IPS-15b (cell line): ENCODE measurements at regions not wholly inside any gene's neighbourhood (a gene's known extent, or its start where the extent isn't known, plus 50 kb on each side); places are given as distances from the start of the nearest gene placed in this dataset.

Source experiments
- H3K27me3 ChIP-seq: one replicate; pipeline ENCODE4 v1.6.1; 2013; ENCODE audit warnings: low read length; ENCODE audit not compliant: control insufficient read depth, insufficient read depth
- H3K36me3 ChIP-seq: one replicate; pipeline ENCODE4 v1.6.1; 2013; ENCODE audit warnings: low read length; ENCODE audit not compliant: control insufficient read depth, insufficient read depth
- H3K4me1 ChIP-seq: one replicate; pipeline ENCODE4 v1.6.1; 2013; ENCODE audit warnings: mild to moderate bottlenecking, low read length; ENCODE audit not compliant: control insufficient read depth, insufficient read depth
- H3K4me3 ChIP-seq: one replicate; pipeline ENCODE4 v1.5.1; 2013; ENCODE audit warnings: low read depth, low read length
- H3K9ac ChIP-seq: one replicate; pipeline ENCODE4 v1.6.1; 2013; ENCODE audit warnings: low read depth, mild to moderate bottlenecking, low read length
- H3K9me3 ChIP-seq: one replicate; pipeline ENCODE4 v1.6.1; 2013; ENCODE audit warnings: mild to moderate bottlenecking, low read length; ENCODE audit not compliant: control insufficient read depth, insufficient read depth

DNA sequence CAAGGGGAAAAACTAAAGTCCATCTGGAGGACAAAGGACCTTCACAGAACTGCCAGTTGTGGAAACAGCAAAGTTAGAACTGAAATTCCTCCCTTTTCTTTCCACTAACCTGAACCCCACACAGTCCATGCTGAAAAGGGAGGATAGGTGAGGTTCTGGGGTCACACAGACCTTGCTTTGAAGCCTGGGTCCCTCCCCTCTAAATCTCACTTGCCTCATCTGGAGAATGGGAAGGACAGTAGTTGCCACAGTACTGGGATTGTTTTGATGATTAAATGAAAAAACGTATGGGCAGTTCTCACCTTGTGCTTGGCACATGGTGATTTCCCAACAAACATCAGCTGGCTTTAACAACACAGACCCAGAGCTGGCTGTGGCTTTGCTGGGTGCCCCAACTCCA lies 166.4 kb upstream of the LRIG1 start:
- Histone ChIP-seq H3K36me3 (no peaks in the 10 kb centered on the region), H3K4me1 (no peaks in the 10 kb centered on the region), H3K4me3 (no peak overlapping the region), H3K9me3 (no peaks in the 10 kb centered on the region), H3K9ac (no peak overlapping the region), H3K27me3 (no peaks in the 10 kb centered on the region)

DNA sequence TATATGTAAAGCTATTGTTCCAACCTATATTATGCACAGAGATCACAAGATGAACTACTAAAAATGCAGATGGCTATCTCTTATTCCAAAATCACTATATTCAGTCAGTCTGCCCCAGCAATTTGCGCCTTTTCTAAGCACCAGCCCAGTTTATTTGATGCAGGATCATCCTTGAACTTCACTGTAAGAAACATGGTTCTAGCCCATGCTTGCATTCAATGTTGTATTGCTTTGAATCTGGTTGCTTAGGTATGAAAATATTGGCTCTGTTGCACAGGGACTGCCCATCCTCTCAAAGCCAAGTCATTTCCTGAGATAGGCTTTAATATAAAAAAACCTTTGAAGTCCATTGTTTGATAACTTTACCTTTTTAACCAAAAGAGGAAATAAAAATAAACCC lies 170.5 kb upstream of the LRIG1 start:
- Histone ChIP-seq H3K4me3 (no peak overlapping the region), H3K9ac (no peak overlapping the region), H3K9me3 (no peaks in the 10 kb centered on the region), H3K36me3 (no peaks in the 10 kb centered on the region), H3K27me3 (no peaks in the 10 kb centered on the region), H3K4me1 (no peaks in the 10 kb centered on the region)

DNA sequence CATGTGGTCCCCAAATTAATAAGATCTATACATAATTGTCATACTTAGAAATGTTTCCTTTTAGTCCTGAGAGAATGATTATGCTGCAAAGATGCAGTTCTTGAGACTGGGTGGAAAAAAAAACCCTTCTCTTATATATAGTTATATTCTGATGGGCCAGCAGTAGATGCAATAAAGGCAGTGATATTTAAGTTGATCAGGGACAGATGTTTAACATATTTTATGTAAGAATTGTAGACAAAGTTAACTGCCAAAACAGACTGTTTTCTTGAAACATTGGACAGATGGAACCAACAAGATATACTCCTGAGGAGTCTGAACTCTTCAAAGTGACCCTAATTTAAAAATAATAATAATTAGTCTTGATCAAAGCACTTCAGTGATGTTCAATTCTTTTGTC lies 172.0 kb upstream of the LRIG1 start:
- Histone ChIP-seq H3K27me3 (no peaks in the 10 kb centered on the region), H3K9ac (no peak overlapping the region), H3K4me1 (no peaks in the 10 kb centered on the region), H3K4me3 (no peak overlapping the region), H3K36me3 (no peaks in the 10 kb centered on the region), H3K9me3 (no peaks in the 10 kb centered on the region)

DNA sequence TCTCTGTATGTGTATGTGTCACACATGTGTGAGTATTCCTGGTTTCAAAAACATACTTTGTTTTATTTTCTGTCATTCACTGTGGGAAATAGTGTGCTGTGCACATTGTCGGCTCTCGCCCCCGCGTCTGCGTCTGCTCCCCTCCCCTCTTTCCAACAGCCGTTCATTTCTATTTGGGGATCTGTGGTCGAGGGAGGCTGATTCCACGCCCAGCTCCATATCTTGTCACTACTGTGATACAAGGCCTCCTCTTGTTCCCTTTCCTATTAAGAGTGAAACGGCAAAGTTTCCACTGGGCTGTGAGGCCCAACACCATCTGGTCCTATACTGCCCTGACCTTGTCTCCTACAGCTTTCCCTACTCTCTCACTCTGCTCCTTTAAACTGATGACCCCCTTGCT lies 172.5 kb upstream of the LRIG1 start:
- Histone ChIP-seq H3K4me3 (no peak overlapping the region), H3K4me1 (no peaks in the 10 kb centered on the region), H3K36me3 (no peaks in the 10 kb centered on the region), H3K9ac (no peak overlapping the region), H3K9me3 (no peaks in the 10 kb centered on the region), H3K27me3 (no peaks in the 10 kb centered on the region)

DNA sequence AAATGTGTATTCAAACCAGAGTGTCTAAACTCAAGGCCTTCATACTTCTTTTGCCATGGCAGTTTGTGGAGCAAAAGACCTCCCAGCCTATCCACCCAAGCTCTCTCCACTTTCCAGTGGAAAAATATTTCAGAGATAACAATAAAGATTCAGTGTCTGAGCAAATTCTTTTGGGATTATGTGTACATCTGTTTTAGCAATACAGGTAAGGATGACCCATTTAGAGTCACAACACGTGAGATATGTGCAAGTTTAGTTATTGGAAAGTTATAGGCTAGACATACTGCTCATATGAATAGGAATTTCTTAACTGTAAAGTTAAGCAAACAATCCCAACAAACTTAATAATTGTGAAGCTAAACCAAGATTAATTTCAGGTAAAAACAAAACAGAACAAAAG lies 174.5 kb upstream of the LRIG1 start:
- H3K27me3 ChIP-seq, result no peaks in the 10 kb centered on the region
- no peaks in the 10 kb centered on the region for H3K36me3 ChIP-seq
- H3K9me3 ChIP-seq, result no peaks in the 10 kb centered on the region
- no peak overlapping the region for H3K9ac ChIP-seq
- no peaks in the 10 kb centered on the region for H3K4me1 ChIP-seq
- no peak overlapping the region for H3K4me3 ChIP-seq

DNA sequence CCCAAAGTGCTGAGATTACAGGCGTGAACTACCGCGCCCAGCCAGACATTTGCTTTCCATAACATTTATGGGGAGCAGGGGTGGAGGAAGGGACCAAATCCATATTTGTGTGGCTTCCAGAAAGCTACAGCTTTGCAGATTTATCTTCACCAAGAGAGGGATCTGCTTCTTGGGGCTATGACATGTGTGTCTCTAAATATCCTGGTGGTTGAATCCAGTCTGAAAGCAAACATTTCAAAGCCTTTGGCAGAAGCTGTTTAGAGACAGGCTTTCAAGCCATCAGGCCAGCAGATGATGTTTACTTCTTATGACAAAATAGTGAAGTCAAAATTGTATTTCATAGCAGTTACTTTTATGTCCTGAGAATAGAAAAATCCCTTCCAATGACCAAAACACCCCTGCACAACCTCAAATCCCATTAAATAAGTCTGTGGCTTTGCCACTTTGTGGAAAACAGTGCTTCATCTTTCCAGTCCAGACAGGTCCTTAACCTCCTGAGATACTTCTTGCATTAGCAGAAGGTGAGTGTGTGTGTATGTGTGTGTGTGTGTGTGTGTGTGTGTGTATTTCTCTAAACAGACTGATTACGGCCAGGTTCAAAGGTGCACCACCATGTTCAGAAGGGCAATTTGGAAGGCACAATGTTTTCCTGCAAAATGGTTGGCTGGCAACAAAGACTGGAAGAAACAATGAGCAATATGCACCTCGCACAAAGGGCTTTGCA lies 191.4 kb upstream of the LRIG1 start:
- no peak overlapping the region for H3K9ac ChIP-seq
- H3K4me1 ChIP-seq, result peaks cover 3% of the 10 kb centered on the region
- no peak overlapping the region for H3K4me3 ChIP-seq
- H3K36me3 ChIP-seq, result no peaks in the 10 kb centered on the region
- H3K9me3 ChIP-seq, result no peaks in the 10 kb centered on the region
- H3K27me3 ChIP-seq, result peaks cover 2% of the 10 kb centered on the region

DNA sequence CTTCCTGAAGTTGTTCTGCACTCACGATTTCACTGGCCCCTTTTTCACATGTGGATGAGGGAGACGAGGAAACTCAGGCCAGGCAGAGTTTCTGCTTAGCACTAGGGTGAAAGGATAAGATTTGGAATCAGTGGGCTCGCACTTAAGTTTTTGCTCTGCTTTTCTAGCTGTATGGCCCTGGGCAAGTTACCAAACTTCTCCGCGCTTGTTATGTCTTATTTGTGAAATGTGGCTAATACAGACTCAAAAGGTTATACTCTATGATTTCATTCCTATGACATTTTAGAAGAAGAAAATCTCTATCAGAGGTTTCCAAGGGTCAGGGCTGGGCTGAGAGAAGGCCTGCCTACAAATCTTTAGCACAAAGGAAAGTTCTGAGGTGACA lies 191.9 kb upstream of the LRIG1 start:
- H3K36me3 ChIP-seq, result no peaks in the 10 kb centered on the region
- no peak overlapping the region for H3K9ac ChIP-seq
- no peak overlapping the region for H3K4me3 ChIP-seq
- no peaks in the 10 kb centered on the region for H3K9me3 ChIP-seq
- H3K27me3 ChIP-seq, result peaks cover 2% of the 10 kb centered on the region
- H3K4me1 ChIP-seq, result peaks cover 3% of the 10 kb centered on the region

DNA sequence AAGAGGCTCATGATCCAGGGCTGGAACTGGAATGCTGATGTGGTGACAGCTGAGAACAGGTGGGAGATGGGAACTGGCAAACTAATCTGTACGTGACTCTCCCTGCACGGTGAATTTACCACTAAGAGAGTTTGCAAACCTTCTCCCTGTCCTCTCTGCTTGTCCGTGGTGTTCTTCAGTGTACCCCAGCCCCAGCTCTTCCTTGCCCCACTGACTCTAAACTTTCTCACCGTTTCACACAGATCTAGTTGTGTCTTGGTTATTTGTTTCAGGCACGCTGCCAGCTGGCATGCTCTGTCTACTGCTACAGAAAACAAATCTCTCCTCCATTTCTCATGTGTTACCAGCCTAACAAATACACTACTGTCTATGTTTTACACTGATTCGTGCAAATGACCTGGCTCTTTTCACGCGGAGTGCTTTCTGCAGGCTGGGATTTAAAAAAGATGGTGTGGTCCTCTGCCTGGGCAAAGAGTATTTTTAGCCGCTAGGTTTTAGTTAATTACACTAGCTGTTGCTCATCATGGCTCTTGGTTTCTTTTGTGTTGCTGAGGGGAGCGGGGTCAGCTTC lies 192.7 kb upstream of the LRIG1 start:
- no peak overlapping the region for H3K9ac ChIP-seq
- no peaks in the 10 kb centered on the region for H3K9me3 ChIP-seq
- H3K27me3 ChIP-seq, result peaks cover 2% of the 10 kb centered on the region
- H3K4me1 ChIP-seq, result peaks cover 3% of the 10 kb centered on the region
- H3K4me3 ChIP-seq, result no peak overlapping the region
- no peaks in the 10 kb centered on the region for H3K36me3 ChIP-seq

DNA sequence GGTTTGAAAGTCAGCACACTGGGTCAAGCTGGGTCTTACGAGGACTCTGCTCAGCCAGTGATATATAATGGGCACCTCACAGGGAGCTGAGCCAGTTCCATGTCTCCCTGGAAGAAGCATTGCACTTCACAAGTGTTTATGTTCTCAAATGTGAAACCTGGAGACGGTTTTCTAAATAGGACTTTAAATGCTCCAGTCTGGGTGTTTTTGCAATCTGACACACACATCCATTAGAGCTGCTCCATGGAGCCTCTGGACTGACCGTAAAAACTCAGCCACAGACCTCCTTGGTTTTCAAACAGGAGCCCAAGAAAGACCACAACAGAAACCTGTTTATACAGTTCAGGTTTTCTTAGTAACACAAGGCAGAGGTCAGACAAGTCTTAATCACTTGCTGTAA lies 201.3 kb upstream of the LRIG1 start:
- Histone ChIP-seq H3K4me3 (no peak overlapping the region), H3K36me3 (no peaks in the 10 kb centered on the region), H3K27me3 (no peaks in the 10 kb centered on the region), H3K9me3 (no peaks in the 10 kb centered on the region), H3K9ac (no peak overlapping the region), H3K4me1 (peaks cover 2% of the 10 kb centered on the region)

DNA sequence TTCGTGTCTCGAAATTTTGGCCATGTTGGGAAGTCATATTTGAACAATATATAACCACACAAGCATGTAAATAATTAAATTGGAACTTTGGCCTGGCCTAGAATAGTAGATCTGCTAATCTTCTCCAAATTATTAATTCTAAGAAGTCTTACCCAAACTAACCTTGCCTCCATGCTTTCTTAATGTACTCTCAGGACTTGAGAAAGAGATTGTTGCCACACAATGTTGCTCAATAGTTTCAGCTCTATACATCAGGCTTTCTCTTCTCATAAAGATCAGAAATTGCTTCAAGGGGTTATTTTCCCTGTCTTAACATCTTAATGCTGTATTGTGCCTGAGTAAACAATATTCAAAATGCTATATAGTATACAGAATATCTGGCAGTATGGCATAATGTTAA lies 202.7 kb upstream of the LRIG1 start:
- H3K4me1 ChIP-seq, result peaks cover 2% of the 10 kb centered on the region
- H3K27me3 ChIP-seq, result no peaks in the 10 kb centered on the region
- no peaks in the 10 kb centered on the region for H3K36me3 ChIP-seq
- H3K9ac ChIP-seq, result no peak overlapping the region
- no peak overlapping the region for H3K4me3 ChIP-seq
- no peaks in the 10 kb centered on the region for H3K9me3 ChIP-seq

DNA sequence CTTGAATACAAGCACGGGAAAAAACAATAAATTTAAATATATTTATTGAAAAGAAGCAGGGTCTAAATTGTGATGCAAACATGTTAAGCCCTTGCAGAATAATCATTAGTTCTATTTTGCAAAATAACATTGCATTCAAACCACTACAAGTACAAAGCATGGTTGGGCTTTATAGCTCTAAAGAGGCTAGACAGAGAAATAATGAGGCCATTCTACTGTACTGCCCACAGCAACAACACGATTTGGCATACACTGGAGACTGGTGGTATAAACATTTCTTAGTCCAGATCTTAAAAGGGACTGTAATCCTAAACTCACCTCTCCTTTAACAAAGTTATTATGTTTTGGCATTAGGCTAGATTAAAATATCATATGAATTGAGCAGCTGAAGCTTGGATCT lies 204.3 kb upstream of the LRIG1 start:
- no peak overlapping the region for H3K4me3 ChIP-seq
- no peak overlapping the region for H3K9ac ChIP-seq
- H3K27me3 ChIP-seq, result no peaks in the 10 kb centered on the region
- no peaks in the 10 kb centered on the region for H3K9me3 ChIP-seq
- H3K36me3 ChIP-seq, result no peaks in the 10 kb centered on the region
- H3K4me1 ChIP-seq, result peaks cover 2% of the 10 kb centered on the region

DNA sequence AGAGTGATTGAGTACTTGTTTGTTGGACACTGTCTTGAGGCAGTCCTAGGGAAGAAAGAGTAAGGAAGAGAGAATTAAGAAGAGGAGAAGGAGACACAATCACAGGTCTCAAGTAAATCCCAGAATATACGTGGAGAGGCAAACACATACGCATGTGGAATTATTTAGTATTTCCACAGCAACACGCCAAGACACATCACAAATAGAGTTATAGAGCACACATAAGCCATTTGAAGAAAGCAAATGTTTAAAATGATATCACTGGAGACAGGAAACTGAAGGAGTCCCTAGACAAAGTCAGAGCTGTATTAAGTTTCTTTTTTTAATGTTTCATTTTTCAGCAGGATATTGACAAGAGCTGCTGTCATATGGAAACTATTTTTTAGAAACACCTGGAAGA lies 206.1 kb upstream of the LRIG1 start:
- H3K4me1 ChIP-seq, result peaks cover 2% of the 10 kb centered on the region
- H3K4me3 ChIP-seq, result no peak overlapping the region
- H3K27me3 ChIP-seq, result no peaks in the 10 kb centered on the region
- H3K36me3 ChIP-seq, result no peaks in the 10 kb centered on the region
- no peaks in the 10 kb centered on the region for H3K9me3 ChIP-seq
- H3K9ac ChIP-seq, result no peak overlapping the region
